Epithelial cell of prostate (primary cell): ENCODE measurements at regions not wholly inside any gene's neighbourhood (a gene's known extent, or its start where the extent isn't known, plus 50 kb on each side); places are given as distances from the start of the nearest gene placed in this dataset.
"Not testable (repeated sequence)": the region's sequence is repeated elsewhere in the genome, so short reads cannot be mapped to it uniquely, and the experiment has no call there.

Experiments
- DNase-seq: peaks from one replicate; pipeline ENCODE4 v3.0.0-alpha.2; 2011; ENCODE audit warnings: low read depth, low spot score
- H3K27ac ChIP-seq: fragments of 450-650 bp; 2 replicates; pipeline ENCODE4 v1.5.1; 2017; ENCODE audit warnings: mild to moderate bottlenecking

DNA sequence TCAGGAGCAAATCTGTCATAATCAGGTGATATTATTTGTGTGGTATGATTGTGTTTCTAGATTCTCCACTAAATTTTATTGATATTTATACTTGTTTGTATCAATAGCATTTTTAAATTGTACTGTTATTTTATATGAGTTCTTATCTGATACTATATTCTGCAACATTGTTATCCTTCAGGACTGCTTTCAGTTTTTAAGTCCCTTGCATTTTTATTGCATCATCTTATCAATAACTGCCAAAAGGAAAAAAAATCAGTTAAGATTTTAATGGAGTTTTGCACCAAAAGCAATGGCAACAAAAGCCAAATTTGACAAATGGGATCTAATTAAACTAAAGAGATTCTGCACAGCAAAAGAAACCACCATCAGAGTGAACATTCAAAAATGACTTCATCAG is 741.3 kb upstream of the CTNND2 start:
- no peak for DNase-seq
- H3K27ac ChIP-seq = no peak overlapping the region

DNA sequence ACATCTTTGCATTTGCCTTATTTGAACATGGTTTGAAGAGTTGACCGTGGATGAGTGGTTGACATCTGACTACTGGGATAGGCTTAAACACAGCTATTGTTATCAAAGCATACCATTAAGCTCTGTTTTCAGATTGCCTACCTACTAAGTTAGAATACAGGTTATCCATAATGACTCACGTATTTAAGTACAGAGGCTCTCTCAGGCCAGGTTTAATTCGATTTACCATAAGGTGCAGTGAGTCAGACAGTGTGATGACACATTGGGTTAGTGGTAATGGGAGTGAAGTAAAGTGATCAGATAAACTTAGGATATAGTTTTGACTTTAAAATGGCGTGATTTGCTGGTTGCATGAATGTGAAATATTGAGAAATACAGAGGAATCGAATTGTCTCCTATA is 732.0 kb upstream of the CTNND2 start:
- no peak overlapping the region for H3K27ac ChIP-seq
- DNase-seq = no peak

DNA sequence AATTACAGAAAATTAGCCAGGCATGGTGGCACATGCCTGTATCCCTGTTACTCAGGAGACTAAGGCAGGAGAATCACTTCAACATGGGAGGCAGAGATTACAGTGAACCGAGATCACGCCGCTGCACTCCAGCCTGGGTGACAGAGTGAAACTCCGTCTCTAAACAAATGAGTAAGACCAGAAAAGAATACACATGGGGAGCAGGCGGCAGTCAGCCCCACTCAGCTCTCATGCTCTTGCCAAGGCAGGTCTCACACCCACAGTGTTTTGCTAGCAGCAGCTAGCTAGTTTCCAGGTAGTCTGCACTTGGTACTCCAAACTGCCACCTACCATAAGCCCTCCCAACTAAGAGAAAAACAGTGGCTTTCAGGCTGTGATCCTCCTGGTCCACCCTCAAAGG is 722.3 kb upstream of the CTNND2 start:
- no peak overlapping the region for H3K27ac ChIP-seq
- no peak for DNase-seq

DNA sequence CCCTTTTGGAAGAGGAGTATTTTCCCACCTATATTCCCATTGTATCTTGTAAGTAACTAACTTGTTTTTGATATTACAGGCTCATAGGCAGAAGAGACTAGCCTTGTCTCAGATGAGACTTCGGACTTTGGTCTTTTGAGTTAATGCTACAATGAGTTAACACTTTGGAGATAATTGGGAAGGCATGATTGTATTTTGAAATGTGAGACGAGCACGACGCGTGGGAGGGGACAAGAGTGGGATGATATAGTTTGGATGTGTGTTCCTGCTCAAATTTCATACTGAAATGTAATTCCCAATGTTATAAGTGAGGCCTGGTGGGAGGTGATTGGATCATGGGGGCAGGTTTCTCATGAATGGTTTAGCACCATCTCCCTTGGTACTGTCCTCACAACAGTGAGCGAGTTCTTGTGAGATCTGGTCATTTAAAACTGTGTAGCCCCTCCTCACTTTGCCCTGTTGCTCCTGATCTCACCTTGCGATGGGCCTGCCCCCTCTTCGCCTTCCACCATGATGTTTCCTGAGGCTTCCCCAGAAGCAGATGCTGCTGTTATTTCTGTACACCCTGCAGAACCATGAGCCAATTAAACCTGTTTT is 721.5 kb upstream of the CTNND2 start:
- no peak for DNase-seq
- H3K27ac ChIP-seq = no peak overlapping the region

DNA sequence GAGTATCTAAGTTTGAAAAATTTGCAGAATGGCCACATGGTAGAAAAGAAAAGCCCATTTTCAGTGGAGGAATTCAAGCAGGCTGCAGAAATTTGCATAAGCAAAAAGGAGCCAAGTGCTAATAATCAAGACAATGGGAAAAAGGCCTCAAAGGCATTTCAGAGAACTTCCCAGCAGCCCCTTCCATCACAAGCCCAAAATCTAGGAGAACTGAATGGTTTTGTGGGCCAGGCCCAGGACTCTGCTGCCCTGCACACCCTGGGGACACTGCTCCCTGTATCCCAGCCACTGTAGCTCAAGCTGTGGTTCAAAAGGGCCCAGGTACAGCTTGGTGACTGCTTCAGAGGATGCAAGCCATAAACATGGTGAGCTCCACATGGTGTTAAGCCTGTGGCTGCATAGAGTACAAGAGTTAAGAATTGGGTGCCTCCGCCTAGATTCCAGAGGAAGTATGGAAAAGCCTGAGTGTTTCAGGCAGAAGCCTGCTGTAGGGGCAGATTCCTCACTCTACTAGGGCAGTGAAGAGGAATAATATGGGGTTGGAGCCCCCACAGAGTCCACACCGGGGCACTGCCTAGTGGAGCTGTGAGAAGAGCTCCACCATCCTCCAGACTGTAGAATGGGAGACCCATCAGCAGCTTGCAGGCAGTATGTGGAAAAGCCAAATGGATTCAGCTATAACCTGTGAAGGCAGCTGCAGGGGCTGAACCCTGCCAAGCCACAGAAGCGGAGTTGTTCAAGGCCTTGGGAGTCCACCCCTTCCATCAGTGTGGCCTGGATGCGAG is 720.7 kb upstream of the CTNND2 start:
- DNase-seq = no peak
- no peak overlapping the region for H3K27ac ChIP-seq

DNA sequence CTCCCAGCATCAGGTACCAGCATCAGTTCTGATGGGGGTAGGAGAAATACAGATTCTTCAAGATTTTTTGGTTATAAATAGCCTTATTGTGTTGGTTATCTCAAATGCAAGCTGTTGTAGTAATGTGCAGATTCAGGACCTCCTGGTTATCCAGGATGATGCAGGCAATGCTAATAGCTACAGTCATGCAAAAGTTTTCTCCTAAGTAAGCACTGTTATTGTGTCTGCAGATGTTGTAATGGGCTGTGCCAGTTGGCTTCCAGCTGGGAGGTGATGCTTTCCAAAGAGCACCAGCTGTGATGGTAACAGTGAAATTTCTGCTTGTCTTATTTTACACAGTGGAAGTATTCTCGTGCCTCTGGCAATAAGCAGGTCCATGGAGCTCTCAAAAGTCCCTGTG is 719.2 kb upstream of the CTNND2 start:
- no peak for DNase-seq

DNA sequence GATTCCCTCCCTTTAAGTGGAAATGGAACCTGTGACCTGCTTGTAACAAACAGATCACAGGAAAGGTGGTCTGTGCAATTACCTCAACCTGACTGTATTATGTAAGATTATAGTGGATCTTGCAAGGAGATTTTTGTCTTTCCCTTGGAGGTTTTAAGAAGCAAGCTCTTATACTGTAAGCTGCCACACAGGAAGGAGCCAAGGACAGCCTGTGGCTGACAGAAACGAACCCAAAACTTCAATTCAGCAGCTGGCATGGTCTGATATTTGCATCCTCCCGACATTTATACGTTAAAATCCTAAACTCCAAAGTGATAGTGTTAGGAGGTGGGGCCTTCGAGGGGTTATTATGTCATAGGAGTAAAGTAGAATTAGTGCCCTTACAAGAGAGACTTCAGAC is 711.8 kb upstream of the CTNND2 start:
- H3K27ac ChIP-seq = no peak overlapping the region

More for the DNA sequence above, 719.2 kb upstream of the CTNND2 start:
- H3K27ac ChIP-seq = no peak overlapping the region

DNA sequence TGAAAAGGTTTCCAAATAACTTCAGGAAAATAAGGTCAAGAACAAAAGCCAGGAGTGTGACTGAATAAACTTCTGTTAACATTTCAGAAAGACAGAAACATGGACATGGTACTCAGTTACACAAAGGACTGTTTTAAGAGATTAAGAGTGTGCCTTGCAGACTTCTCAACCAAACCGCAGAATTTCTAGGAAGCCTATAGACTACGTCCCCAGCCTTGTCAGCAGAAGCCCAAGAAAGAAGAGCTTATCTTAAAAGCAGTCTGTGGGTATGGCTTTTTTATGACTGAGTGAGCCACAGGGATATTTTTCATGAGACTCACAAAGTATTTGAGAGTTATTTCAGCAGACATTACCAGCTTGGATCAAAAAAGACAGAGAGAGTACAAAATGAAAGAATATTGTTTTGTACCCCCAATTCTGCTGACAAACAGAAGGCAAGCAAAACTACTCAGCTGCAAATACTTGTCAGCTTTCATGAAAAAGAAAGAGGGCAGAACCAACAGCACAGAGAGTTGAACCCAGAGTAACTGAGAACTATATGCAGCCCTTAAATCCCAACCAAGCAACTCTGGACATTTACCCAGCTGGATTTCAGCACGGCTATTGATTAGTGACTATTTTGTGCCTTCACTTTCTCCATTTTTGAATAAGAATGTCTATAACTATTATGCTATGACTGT is 711.0 kb upstream of the CTNND2 start:
- no peak for DNase-seq
- H3K27ac ChIP-seq = no peak overlapping the region

More for the DNA sequence above, 711.8 kb upstream of the CTNND2 start:
- DNase-seq = no peak

DNA sequence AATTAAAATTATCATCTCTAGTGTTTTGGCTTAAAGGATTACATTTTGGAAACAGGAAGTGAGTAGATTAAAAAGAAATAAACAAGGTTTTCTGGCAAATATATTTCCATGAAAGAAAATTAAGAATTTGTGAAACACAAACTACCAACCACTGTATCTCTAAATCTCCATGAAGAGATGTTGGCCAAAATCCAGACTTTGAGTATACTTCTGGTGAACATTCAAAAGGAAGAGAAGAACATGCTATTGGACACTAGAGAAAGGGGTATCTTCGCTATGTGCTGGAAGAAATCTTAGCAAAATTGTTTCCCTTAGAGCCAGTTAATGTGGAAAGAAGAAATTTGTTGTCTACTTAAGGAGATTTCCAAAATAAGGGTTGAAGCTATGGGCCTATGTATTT is 710.4 kb upstream of the CTNND2 start:
- no peak overlapping the region for H3K27ac ChIP-seq

DNA sequence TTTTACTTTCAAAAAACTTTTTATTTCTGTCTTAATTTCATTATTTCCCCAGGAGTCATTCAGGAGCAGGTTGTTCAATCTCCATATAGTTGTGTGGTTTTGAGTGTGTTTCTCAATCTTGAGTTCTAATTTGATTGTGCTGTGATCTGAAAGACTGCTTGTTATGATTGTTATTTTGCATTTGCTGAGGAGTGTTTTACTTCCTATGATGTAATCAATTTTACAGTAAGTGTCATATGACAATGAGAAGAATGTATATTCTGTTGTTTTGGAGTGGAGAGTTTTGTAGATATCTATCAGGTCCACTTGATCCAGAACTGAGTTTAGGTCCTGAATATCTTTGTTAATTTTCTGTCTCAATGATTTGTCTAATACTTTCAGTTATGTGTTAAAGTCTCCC is 706.9 kb upstream of the CTNND2 start:
- no peak overlapping the region for H3K27ac ChIP-seq
- no peak for DNase-seq

More for the DNA sequence above, 710.4 kb upstream of the CTNND2 start:
- DNase-seq = no peak

DNA sequence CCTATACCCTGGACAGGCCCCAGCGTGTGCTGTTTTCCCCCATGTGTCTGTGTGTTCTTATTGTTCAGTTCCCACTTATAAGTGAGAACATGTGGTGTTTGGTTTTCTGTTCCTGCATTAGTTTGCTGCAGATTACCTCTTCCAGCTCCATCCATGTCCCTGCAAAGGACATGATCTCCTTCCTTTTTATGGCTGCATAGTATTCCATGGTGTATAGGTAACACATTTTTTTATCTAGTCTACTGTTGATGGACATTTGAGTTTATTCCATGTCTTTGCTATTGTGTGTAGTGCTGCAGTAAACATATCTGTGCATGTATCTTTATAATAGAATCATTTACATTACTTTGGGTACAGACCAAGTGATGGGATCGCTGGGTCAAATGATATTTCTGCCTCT is 703.6 kb upstream of the CTNND2 start:
- not testable (repeated sequence) for H3K27ac ChIP-seq, DNase-seq

DNA sequence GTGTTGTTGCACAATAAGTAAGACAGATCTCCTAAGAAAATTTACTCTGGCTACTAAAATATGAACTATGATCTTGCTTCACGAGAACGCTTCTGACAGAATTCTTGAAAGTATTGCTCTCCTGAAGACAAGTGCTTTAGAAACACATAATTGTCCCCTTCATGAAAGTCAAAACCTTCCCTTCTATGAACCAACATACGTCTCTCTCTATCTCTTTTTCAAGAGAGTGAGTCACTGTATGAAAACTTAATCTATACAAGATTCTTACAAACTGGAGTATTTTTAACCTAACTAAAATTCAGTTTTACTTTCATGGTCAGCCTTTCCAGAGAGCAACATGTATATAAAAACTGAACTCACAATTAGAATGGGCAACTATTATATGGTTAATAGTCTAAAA is 688.0 kb upstream of the CTNND2 start:
- no peak overlapping the region for H3K27ac ChIP-seq
- no peak for DNase-seq

DNA sequence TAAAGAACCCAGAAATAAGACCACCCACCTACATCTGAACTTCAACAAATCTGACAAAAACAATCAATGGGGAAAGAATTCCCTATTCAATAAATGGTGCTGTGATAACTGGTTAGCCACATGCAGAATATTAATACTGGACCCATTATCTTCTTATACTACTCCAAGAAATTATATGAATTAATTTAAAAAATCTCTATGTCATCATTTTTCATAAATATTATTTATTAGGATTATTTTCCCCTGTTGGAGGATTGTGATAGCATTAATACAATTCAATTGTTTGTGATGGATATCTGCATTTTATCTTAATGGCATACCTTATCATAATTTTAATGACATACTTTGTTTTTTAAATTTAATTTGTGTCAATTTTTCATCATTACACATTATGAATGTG is 682.2 kb upstream of the CTNND2 start:
- no peak for DNase-seq

DNA sequence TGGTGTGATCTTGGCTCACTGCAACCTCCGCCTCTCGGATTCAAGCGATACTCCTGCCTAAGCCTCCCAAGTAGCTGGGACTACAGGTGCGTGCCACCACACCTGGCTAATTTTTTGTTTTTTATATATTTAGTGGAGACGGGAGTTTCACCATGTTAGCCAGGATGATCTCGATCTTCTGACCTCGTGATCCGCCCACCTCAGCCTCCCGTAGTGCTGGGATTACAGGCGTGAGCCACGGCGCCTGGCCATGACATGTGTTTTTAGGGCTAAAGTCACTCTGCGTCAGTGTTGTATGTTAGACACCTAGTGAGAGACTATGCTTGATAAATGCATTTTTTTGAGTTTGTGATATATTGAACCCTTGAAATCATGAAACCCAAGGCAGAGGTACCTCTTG is 674.6 kb upstream of the CTNND2 start:
- not testable (repeated sequence) for DNase-seq

More for the DNA sequence above, 682.2 kb upstream of the CTNND2 start:
- H3K27ac ChIP-seq = no peak overlapping the region

DNA sequence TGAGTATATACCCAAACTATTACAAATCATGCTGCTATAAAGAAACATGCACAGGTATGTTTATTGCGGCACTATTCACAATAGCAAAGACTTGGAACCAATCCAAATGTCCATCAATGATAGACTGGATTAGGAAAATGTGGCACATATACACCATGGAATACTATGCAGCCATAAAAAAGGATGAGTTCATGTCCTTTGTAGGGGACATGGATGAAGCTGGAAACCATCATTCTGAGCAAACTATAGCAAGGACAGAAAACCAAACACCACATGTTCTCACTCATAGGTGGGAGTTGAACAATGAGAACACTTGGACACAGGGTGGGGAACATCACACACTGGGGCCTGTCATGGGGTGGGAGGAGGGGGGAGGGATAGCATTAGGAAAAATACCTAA is 672.7 kb upstream of the CTNND2 start:
- H3K27ac ChIP-seq, DNase-seq: not testable (repeated sequence)

More for the DNA sequence above, 674.6 kb upstream of the CTNND2 start:
- H3K27ac ChIP-seq = not testable (repeated sequence)

DNA sequence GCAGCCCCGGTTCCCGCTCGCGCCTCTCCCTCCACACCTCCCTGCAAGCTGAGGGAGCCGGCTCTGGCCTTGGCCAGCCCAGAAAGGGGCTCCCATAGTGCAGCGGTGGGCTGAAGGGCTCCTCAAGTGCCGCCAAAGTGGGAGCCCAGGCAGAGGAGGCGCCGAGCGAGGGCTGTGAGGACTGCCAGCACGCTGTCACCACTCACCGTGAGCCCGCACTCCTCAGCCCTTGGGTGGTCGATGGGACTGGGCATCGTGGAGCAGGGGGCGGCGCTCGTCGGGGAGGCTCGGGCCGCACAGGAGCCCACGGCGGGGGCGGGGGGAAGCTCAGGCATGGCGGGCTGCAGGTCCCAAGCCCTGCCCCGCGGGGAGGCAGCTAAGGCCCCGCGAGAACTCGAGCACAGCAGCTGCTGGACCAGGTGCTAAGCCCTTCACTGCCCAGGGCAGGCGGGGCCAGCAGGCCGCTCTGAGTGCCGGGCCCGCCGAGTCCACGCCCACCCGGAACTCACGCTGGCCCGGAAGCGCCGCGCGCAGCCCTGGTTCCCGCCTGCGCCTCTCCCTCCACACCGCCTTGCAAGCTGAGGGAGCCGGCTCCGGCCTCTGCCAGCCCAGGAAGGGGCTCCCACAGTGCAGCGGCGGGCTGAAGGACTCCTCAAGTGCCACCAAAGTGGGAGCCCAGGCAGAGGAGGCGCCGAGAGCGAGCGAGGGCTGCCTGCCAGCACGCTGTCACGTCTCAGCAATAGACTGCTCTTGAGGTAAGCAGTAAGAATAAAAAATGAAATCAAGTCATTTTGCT is 670.2 kb upstream of the CTNND2 start:
- not testable (repeated sequence) for DNase-seq, H3K27ac ChIP-seq

DNA sequence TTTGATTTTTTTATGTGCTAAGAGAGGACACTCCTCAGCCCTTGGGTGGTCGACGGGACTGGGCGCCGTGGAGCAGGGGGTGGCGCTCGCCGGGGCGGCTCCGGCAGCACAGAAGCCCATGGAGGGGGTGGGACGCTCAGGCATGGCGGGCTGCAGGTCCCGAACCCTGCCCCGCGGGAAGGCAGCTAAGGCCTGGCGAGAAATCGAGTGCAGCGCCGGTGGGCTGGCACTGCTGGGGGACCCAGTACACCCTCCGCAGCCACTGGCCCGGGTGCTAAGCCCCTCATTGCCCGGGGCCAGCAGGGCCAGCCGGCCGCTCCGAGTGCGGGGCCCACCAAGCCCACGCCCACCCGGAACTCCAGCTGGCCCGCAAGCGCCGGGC is 669.7 kb upstream of the CTNND2 start:
- not testable (repeated sequence) for DNase-seq, H3K27ac ChIP-seq

DNA sequence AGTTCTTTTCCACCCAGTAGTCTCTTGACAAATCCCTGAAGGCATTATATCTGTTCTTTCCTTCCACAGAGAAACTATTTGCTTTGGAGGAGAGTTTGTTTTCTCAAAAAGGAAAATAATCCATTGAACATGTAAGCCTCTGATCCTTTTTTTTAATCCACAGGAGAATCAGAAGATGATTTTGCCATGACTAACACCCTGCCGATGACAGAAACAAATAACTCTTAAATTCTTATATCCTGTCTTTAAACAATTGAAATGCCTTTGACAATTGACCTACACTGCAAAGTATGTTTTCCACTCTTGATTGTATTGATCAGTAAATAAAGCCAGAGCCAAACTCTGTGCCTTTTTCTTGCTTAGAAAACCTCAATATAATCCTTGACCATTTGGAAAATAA is 666.4 kb upstream of the CTNND2 start:
- no peak overlapping the region for H3K27ac ChIP-seq
- no peak for DNase-seq

DNA sequence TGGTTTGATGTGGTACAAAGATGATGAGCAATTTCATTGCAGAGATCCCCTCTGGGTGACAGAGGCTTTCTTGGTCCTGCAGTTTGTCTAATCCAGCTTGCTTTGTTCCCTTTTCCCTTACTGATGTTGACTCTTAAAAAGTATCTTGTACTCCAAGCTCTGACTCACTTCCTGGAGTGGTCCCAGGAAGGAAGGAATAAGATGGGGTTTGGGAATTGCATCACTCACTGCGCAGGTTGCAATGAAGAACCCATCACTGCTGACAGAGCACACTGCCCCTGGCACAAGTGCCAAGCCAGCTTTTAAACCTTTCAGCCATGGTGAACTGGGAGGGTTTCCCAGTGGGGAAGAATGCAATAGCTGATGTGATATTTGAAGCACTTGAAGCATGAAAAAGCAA is 662.2 kb upstream of the CTNND2 start:
- no peak for DNase-seq
- no peak overlapping the region for H3K27ac ChIP-seq

DNA sequence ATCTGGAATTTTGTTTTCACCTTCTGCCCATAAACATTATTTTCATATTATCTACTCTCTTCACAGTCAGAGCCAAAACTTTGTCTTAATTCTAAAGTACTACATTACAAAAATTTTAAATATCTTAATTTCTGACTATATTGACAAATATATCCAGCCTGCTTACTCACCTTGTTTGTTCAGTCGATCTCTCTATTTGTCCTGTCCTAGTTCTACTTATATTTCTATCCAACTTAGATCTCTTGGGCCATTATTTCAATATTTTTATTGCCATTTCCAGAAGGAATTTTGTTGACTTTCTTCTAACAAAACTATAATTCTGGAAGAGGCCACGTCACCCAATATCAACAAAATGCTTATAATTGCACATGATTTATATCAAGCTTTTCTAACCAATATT is 652.8 kb upstream of the CTNND2 start:
- DNase-seq = no peak
- H3K27ac ChIP-seq = no peak overlapping the region

DNA sequence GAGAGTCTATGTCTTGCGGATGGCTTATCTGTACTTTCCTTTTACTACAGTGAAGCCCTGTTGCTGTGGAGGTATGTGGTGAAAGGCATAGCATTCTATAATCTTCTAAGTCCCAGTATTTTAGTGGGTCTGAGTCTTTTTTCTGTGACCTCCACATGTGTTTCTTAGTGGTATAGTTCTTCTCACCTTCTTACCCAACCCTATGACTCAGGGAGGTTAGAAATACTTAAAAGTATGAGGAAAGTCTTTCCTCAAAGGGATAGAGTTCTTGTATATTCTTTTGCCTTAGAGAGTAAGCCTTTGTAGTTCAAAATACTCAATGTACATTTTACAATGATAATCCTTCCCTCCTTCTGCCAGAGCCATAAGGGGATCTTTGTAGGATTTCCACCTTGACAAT is 621.9 kb upstream of the CTNND2 start:
- no peak overlapping the region for H3K27ac ChIP-seq
- DNase-seq = no peak
